NCI-H2029 (cell line): ENCODE measurements at regions not wholly inside any gene's neighbourhood (a gene's known extent, or its start where the extent isn't known, plus 50 kb on each side); places are given as distances from the start of the nearest gene placed in this dataset.
A peak's percentile ranks its signal among the peaks of the same experiment; 100 is the strongest.
"Not testable (repeated sequence)": the region's sequence is repeated elsewhere in the genome, so short reads cannot be mapped to it uniquely, and the experiment has no call there.

Experiments used
- DNase-seq: peaks from one replicate; lab custom pipeline; 2025; lab: John Stamatoyannopoulos, UW

DNA sequence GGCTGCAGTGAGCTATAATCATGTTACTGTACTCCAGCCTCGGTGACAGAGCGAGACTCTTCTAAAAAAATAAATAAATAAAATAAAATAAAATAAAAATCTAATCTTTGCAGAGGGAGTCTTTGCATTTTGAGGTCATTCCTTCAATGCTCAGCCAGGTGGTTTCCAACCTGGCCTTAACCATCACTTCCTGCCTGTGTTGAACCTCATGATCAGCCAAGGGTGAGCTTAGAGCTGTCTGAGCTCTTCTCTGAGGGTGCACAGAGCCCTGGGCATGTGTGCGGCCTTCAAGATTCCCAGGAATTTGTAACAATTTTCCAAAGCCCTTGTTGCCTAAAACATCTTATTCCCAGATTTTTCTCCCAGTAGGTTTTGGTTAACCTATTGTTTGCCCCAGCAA, 94.3 kb downstream of the KCNJ12 start:
- DNase-seq, result not testable (repeated sequence)

GRCh38 chr17:21470861-21471260, 94.7 kb downstream of the KCNJ12 start:
- DNase-seq, result no peak

DNA sequence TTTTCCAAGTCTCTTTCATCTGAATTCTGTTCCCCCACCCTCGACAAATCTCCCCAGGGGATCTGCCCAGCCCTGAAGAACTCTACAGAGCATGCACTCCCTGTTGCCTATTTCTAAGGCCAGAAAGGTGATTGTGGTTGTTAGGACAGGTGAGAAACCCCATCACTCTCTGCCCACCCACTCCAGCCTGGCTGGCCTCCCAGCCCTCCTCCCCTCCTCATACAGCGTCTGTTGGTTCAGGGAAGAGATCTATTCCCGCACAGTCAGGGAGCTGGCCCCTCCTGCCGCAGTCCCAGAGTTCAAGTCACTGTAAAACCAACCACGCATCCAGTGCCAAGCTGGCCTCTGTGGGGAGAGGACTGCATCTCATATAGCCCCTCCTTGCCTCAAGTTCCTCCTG, 98.7 kb downstream of the KCNJ12 start:
- no peak for DNase-seq

GRCh38 chr17:21475571-21475970, 99.4 kb downstream of the KCNJ12 start:
- no peak for DNase-seq

DNA sequence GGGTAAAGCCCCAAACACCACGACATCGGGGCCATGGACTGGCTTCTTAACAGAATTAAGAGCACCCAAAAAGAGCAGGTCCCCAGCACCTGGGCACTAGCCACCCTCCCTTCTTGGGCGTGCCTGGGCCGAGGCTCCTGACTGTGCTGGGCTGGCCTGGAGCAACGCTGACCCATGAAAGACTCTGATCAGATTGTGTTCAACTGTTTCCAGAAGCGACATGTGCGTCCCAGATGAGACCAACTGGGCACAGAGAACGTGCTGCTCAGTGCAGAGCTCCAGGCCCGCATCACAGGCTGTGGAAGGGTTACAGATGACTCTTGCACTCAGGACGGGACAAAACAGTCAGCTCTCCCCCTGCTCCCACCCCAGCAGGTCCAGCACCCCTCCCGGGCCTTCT, 100.7 kb downstream of the KCNJ12 start:
- DNase-seq, result no peak

DNA sequence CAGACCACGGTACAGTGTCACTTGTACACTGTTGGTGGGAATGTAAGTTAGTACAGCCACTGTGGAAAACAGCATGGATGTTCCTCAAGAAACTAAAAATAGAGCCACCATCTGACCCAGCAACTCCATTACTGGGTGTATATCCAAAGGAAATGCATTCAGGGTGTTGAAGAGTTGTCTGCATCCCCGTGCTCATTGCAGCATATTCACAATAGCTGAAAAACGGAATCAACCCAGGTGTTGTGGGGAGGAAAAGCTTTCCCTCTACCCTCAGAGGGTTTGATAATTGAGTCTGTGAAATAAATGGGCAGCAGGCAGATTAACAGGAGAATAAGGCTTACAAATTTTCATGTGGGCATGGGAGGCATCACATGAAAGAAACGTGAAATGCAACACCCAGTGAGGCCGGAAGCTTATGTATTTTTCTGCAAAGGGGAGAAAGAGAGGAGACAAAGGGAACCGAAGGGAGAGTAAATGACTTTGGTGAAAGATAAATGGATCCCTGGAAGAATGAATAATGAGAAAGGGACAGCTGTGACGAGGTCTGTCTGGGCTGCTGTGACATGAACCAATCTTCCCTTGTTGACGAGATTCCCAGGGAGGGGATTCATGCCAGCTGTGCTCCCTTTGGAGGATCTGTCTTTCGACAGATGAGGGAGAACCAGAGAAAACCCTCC, 106.2 kb downstream of the KCNJ12 start:
- no peak for DNase-seq

DNA sequence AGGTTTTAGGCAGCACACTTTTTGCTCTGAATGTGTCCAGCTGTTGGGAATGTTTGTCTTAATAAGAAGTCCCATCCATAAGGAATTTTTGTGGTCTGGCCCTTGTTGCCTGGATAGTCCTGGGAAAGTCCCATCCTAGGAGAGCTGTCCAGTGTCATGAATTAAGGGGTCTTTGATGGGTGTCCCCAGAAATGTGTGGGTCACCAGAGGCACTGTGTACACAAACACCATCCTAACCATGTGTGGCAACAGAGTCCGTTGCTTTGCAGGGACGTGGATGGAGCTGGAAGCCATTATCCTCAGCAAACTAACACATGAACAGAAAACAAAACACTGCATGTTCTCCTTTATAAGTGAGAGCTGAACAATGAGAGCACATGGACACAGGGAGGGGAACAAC, 111.9 kb downstream of the KCNJ12 start:
- not testable (repeated sequence) for DNase-seq

GRCh38 chr17:21493993-21494392, 117.8 kb downstream of the KCNJ12 start:
- no peak for DNase-seq

GRCh38 chr17:21495281-21495680, 119.1 kb downstream of the KCNJ12 start:
- no peak for DNase-seq

GRCh38 chr17:21500064-21500463, 123.9 kb downstream of the KCNJ12 start:
- DNase-seq, result no peak

GRCh38 chr17:21501927-21502700, 126.0 kb downstream of the KCNJ12 start:
- not testable (repeated sequence) for DNase-seq

DNA sequence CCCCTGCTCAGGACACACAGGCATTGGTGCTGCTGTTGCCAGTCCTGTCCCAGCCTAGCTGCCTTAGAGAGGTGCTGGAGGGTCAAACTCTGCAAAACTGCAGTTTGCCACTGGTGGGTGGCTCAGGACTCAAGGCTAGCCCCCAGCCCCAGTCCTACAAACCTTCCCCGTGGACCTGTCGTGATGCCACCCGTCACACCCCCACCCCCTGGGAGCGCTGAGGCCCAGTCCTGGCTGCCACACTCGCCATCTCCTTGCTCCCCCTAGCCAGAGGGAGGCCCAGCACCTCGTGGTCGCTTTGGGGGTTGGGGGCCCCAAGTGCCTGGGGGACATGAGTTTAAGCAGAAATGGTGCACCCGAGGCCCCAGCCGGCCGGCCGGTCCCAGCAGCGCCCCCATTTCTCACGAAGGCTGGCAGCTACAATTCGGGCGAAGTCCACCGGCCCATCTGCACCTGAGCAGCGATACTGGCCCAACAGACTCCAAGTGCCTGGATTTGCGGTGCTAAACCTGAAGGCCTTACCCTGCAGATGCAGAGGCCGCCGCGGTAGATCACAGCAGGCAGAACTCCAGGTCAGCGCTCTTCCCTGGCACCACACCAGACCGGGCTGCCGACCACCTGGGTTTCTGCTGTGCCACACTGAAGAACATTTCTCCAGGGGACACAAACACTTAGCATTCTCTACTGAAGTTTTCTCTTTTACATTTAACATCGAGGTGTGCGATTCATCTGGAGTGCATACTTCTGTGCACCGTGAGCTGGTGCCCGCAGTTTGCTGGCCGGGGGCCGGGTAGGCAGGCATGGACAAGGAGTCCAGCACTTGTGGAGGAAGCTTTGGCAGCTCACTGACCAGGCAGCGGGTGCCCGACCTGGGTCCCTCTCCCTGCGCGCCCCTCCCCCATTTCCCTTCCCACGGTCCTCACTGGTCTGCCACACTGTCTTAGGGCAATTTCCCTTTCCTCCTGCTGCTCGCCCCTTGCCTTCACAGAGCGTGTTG, 130.0 kb downstream of the KCNJ12 start:
- no peak for DNase-seq

GRCh38 chr17:21507806-21508205, 131.6 kb downstream of the KCNJ12 start:
- DNase-seq, result not testable (repeated sequence)

- no peak for DNase-seq
These were observed 132.1 kb downstream of the KCNJ12 start for GRCh38 chr17:21508211-21508610.

DNA sequence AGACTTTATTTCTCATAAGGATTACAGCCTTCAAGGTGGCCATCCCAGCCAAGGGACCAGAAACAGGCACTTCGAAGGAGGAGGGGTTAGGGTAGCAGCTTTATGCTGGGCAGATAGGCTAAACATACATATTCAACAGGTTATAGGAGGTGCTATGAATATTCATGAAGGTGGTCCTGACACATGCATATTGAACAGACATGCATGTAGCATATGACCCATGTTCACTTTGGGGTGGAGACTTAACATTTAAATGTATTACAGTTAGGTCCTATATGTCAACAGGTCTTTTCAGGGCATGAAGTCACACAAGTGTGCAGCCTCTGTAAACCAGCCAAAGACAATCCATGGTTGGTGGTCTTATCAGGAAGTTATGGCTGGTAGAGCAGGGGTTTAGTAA, 133.2 kb downstream of the KCNJ12 start:
- not testable (repeated sequence) for DNase-seq

DNA sequence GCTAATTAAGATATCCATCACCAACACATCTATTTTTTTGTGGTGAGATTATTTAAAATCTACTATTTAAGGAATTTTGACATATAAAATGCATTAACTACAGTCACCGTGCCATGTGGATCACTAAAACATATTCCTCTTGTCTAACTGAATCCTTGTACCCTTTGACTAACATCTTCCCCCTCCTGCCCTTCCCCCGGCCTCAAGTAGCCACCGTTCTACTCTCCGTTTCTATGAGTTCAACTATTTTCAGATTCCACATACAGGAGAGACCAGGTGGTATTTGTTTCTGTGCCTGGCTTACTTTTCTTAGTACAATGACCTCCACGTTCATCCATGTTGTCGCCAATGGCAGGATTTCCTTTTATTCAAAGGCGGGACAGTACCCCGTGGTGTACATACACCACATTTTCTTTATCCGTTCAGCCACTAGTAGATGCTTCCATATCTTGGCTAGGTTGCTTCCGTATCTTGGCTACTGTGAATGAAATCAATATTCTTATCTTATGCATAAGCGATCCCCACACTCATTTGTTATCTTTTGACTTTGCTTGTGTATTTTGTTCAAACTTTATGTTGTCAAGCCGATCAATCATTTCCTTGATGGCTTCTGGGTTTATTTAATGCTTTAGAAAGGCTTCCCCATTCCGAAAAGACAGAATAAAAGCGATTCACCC, 134.7 kb downstream of the KCNJ12 start:
- no peak for DNase-seq

- DNase-seq, result no peak
These were observed 135.4 kb downstream of the KCNJ12 start for GRCh38 chr17:21511363-21512195.

DNA sequence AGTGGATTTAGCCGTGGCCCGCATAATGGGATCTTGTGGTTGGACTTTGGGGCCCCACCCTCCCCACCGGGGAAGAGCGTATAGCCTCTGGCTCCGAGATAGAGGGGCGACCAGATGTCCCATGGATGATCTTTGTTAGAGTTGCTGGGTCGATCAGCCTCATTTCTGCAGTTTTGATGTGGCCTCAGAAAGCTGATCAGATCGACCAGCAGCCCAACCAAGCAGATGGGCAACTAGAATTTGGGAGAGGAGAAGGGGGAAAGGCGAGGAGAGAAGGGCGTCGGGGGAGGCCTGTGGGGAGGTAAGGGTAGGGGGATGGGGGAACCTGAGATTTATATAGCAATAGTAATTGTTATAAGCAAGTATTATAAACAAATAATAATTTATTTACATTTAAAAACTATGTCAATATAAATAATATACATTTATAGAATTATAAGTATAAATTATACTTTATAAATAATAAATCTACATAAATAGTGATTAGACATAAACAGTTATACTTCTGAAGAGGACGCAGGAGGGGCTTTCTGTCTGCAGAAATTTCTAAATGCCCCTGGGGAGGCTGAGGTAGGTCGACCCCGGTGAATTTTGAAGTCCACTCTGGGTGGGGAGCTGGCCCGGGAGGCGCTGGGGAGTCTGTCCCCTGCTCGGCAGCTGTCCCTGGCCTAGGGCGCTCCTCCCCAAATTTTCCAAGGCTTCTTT, 136.3 kb downstream of the KCNJ12 start:
- DNase-seq, result no peak

DNA sequence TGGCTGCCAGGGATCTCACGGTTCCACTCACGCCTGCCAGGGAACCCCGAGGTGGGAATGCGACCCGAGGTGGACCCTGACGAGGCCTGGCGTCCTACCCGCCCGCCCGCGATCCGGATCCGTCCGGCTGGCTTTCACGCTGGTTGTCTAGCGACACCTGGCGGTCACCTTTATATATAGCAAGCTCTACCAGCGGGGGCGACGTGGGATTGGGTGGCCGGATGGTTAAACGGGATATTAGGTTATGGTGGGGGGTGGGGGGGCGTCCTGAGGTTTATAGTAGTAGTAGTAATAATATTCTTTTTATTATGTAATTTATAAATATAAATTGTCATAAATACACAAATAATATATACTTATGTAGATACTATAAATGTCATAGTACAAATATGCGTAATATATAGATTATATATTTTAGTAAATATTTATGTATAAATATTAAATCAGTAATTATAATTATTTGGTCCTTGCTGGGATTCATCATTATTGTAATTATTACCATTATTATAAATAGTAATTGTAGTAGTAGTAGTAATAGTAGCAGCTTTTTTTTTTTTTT, 136.9 kb downstream of the KCNJ12 start:
- DNase-seq, result peak; percentile 2

DNA sequence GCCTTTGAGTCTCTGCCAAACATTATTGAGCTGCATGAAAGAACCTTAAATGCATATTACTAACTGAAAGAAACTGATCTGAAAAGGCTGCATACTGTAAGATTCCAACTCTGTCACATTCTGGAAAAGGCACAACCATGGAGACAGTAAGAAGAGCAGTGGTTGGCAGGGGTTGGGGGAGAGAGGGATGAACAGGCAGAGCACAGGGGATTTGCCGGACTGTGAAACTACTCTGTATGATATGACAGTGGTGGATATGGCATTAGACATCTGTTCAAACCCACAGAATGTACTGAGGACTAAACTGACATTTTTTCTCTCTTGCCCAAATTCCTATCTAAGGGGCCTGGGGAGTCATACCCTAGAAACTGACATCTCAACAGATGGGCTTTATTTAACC, 138.4 kb downstream of the KCNJ12 start:
- DNase-seq, result not testable (repeated sequence)
